Daoy (cell line): ENCODE measurements at regions not wholly inside any gene's neighbourhood (a gene's known extent, or its start where the extent isn't known, plus 50 kb on each side); places are given as distances from the start of the nearest gene placed in this dataset.

Experiments used
- DNase-seq: peaks from one replicate; pipeline ENCODE4 v3.0.0-alpha.2; 2015; ENCODE audit warnings: low read depth

DNA sequence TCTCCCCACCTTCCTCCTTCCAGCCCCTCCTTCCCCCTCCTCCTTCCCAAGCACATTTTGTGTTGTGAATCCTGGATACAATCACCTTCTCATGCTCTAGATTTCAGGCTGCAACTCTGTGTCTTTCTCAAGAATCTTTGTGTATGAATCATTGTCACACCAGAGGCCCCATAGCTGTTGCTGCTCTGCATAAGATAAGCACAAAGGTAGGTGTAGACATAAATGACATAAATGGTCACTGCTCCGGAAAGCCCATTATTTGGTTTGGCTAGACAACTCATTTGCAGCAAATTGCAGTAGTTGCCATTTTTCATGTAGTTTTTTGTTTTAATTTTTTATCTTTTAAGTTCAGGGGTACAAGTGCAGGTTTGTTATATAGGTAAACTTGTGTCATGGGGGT lies 216.3 kb upstream of the NRP1 start:
- no peak for DNase-seq

DNA sequence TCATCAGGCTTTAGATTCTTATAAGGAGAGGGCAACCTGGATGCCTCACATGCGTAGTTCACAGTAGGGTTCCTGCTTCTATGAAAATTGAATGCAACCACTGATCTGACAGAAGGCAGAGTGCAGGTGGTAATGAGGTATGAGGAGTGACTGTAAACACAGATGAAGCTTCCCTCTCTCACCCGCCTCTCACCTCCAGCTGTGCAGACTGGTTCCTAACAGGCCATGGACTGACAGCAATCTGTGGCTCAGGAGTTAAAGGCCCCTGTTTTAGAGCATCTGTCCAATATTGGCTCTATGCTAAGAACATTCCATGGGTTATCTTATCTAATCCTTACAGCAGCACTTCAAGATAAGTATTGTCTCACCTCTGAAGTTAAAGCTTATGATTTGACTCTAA lies 213.5 kb upstream of the NRP1 start:
- DNase-seq = no peak

DNA sequence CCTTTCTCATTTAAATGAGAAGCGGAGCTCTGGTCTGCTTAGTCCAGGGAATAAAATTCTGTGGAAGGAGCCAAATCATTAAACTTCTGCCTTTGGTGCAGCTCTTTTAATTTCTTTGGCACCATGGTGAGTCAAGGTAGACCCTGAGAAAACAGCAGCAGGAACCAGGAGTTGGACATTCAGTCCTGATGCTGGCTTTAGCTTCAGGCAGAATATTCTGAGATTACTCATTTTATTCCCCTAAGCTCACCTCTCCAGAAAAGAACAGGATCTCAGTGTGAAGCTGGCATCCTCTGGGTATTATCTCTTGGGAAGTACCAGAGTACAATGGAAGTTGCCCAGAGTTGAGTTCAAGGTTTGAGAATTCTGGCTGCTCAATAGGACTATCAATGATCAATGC lies 211.6 kb upstream of the NRP1 start:
- no peak for DNase-seq

DNA sequence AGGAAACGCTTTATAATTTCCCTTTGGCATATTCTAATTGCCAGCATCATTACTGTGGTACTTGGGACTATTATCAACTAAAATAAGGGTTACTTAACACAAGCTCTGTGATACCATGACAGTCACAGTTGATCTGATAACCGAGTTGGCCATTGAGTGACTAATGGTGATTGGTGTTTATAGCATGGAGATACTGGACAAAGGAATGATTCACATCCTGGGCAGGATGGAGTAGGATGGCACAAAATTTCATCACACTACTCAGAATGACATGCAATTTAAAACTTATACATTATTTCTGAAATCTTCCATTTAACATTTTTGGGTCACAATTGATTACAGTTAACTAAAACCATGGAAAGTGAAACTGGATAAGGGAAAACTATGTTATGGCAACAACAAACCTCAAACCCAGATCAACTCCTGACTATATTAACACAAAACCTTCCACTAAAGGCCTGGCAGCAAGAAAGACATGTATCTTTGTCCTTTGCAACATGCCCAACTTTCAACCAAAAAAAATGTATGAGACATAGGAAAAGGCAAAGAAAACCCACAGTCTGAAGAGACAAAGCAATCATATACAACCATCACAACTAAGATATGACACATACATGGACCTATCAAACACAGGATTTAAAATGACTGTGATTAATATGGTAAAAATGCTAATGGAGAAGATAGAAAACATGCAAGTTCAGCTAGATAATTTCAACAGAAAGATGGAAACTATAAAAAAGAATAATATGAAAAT lies 208.5 kb upstream of the NRP1 start:
- DNase-seq = peak; percentile 37

DNA sequence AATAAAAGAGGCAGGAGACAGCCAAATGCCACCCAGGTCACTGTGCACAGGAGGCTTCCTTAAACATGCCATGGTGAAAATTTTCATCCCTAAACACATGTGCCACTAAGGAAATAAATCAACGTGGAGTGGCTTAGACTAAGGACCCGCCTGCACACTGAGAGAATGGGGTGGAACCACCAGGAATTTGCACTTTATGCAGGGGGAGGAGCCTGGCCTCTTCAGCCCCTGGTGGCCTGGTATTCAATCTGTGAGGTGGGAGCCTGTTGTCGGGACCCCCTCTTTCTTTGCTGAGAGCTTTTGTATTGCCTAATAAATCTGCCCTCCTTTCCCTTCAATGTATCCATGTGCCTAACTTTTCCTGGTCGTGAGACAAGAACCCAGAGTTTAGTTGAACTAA lies 204.6 kb upstream of the NRP1 start:
- no peak for DNase-seq

DNA sequence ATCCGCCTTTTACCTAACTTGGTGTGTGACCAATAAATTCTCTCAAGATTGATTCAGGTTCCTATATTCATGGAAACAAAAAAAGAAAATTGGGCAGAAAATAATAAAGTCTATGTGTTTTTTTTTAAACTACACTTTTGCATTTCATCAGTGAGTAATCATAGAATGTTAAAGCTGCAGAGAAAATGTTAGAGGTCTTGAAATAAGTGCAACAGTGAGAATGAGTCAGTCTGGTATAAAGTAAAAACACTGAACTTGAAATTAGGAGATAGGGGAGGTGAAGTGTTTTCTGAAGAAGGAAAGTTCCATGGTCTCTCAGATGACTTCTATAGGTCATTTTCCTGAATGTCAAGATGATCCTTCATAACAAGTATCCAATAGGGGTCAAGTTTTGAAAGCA lies 202.6 kb upstream of the NRP1 start:
- no peak for DNase-seq

DNA sequence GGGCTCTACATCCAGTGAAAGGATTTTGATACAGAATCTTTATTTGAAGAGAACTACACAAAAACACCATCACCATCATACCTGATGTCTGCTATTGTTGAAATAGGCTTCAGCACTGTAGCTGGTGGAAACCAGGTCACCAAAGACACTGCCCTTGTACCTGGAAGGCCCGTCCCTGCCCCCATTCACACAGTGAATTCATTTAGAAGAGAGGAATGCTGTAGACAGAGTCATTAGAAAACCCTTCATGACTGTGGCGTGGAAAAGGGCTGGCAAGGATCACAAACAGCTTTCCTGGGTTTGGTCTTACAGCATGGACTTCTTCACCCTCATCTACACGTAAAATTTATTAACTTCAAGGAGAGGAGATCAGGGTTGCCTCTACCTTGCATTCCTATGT lies 202.0 kb upstream of the NRP1 start:
- DNase-seq = no peak

DNA sequence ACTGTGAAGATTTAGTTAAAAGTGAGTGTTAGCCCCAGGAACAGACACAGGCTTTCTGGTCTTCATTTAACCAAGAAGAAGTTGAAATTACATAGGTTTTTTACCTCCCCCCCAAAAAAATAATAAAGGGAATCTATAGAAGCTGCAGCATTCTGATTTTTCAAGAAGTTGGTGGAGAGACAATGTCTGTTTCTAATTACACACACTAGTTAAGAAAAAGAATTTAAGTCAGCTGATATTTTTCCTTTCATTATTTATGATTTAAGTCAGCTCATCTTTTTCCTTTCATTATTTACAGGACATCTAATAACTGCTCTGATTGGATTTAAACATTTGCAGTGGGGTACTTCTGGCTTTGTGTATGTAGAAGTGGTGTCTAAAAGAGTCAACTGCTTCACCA lies 201.4 kb upstream of the NRP1 start:
- DNase-seq = no peak

DNA sequence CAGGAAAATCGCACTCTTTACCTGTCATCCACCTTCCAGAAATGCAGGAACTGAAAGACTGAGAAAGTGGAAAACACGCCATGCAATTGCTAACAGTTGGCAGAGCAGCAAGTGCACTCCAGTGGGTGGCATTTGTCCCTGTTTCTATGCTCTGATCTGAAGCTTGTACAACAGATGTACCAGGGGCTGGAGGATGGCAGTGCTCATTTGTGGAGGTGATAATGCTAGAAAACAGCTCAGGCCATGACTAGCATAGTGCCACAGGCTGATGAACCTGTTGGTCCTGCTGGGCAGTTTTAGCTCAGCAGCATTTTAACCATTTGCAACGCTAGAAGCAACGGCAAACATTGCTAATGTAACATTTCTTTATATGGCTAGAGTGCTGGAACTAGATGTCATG lies 199.9 kb upstream of the NRP1 start:
- DNase-seq = no peak

DNA sequence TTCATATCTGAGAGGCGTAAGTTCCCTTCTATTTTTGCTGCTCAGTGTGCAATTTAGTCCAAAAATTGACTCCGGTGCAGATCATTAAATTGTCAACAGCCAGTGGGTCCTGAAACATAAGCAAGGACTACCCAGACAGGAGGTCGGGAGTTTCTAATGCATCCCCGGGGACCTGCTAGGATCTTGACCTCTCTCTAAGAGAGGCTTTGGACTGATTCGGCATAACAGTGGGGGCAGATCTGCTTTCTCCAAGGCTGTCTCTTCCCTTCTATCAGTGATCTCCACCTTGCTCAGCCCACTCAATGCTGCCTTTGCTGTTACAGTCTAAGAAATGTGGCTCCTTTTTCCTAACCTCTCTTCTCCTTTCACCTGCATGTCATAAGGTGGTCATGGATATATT lies 199.1 kb upstream of the NRP1 start:
- DNase-seq = no peak

DNA sequence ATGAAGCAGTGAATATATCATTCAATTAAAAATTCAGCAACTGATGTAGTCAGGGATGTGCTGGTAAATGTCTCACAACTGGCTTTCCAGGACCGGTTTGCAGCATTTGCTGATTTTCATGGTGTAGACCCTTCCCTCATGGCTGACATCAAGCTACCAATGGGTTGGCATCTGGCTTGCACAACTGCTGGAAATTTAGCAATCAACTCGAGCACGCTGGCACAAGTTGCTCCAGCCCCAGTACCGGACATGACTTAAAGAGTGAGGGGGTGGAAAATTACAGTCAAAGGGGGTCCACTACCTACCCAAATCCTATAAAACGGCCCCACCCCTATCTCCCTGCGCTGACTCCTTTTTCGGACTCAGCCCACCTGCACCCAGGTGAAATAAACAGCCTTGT lies 198.4 kb upstream of the NRP1 start:
- DNase-seq = no peak

DNA sequence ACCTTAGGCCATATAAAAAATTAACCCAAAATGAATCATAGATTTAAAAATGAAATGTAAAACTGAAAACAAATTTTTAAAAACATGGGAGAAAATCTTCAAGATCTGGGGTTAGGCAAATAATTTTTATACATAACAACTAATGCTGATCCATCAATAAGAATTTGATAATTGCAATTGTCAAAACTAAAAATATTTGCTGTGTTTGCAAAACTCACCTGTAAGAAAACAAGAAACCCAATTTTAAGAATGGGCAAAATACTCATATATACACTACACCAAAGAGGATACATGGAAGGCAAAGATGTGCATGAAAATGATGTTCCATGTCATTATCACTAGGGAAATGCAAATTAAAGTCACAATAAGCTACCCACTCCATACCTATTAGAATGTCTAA lies 194.8 kb upstream of the NRP1 start:
- no peak for DNase-seq

DNA sequence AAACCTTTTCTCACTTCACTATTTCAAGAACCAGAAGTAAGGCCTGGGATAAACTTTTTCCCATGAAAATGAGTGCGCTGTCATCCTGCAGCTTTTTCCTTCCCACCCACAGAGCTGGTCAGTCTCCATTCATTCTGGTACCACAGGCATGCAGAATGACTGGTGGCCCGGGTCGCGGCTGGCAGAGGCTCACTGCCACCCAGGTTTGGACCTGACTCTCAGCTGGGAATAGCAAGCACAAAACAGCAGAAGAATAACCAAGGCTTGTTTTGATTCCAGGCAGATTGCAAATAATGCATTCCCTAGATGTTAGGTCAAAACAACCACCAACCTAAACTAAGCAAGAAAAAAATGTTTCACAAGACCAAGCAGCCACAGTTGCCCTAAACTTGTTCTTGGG lies 190.5 kb upstream of the NRP1 start:
- no peak for DNase-seq

DNA sequence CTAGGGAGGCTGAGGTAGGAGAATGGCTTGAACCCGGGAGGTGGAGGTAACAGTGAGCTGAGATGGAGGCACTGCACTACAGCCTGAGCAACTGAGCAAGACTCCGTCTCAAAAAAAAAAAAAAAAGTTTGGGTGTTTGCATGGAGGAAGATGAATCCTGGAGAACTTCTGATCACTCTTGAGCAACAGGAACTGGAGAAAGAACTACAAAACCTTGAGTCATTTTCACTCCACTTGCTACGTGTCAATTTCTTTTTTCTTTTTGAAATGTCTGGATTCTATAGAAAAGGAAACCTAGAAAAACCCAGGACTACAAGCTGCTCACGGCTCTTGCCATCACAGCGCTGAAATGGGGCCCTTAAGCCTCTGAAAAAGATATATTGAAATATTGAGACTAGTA lies 189.6 kb upstream of the NRP1 start:
- no peak for DNase-seq

DNA sequence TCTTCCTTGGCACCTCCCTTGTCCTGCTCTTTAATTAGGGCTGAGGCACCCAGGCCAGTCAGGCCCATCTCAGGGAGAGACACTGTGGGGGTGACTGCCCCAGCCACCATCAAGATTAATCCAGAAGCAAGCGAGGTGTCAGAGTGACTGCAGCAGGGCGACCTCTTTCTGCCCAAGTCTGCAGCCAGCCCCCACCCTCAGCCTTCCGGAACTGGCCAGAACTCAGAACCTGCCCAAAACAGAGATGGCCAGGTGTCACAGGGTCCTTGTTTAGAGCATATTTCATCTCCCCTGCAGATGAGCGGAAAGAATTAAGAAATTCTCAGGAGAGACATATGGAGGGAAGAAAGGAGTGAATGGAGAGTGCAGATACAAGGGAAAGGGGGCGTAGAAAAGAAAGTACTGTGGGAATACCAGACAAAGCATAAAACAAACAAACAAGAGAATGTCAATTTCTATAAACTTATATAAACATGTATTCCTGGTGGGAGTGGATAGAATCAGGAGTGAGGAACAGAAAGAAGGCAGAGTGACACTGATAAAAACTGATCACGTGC lies 188.8 kb upstream of the NRP1 start:
- DNase-seq = no peak

DNA sequence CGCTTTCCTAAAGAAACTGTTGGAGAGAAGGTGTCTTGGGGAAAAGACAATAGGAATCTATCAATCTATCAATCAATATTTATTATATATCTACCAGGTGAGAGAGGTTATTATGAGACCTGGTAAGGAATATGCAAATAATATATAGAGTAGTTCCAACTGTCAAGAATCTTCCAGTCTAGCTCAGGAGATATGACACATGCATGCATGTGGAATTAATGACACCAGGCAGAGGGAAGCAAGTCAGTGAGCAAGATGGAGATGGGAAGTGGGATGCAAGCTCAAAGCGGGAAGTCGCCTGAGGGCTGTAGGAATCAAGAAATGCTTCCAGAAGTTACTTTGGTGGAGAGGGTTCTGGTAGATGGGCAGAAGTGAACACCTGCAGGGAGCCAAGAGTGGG lies 187.4 kb upstream of the NRP1 start:
- DNase-seq = no peak

DNA sequence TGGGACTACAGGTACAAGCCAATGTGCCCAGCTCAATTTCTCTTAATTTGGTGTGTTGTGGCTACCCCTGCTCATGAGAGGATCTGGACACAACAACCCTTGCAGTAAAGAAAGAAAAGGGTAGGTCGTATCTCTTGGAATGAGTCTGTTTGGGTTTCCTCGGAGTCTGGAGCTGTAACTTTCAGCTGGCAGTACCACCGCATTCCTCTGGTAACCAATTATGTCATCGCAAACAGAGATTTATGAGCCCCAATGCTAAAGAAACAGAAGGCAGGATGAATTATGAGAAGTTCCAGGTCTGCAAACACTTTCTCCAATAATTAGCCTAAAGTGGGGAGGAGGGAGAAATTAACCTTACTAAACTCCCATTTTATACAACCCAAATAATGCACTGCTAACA lies 186.6 kb upstream of the NRP1 start:
- peak; percentile 4 for DNase-seq

DNA sequence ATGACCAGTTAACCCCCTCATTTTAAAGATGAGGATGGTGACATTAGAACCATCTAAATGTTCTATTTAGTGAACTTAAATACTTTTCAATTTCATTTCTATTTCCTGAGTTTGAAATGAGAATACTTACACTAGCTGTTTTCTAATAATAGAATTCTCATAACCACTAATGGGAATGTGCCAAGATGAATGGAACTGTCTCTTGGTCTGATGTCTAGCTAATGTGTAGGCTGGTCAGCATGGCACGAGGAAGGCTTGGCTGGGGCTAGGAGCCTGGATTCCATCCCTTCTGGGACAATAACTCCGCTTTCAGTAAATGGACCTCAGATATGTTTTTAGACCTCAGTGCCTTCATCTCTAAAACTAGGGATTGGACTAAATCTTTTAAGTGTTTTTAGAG lies 185.8 kb upstream of the NRP1 start:
- DNase-seq = no peak

DNA sequence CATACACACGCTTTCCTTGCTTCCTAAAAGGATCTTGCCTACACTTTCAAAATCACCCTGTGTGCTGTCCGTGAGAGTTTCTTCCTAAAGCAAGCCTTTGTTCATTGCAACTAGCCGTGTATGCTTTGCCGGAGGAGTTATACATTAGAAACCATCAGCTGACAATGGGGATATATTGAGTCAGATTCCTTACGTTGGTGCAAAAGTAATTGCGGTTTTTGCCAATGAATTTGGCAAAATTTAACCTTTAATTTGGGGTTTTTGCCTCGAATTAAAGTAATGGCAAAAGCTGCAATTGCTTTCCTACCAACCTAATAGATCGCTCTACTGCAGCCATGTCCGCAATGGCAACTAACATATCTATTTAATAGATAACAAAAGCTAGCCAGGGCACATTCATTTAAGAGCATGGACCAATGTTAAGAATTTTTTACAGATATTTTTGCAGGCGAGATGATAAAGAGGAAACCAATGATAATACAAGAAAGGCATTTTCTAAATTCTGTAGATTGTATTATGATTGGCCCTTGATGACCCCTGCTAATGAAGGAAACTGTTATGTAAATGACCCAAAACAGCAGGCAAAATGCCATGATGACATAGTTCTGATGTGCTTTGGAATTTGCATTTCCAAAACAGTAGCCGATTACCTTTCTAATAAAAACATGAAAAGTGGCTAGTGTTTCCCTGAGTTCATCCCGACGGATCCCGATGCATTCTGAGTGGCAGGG lies 184.8 kb upstream of the NRP1 start:
- no peak for DNase-seq

DNA sequence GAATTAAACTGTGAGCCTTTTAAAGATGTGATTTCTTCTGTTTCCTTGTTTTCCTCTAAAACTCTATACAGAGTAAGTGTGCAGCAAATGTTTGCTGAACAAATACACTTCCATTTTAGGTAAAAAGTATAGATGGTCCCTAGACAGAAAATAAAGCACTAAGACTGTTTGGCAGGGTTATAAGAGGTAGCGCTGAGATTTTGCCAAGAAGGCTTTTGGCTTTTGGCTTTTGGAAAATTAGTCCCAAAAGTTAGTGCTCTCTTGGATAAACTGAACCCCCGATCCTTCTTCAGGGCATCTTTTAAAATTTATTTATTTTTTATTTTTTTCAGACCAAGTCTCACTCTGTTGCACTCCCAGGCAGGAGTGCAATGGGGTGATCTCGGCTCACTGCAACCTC lies 175.7 kb upstream of the NRP1 start:
- no peak for DNase-seq

DNA sequence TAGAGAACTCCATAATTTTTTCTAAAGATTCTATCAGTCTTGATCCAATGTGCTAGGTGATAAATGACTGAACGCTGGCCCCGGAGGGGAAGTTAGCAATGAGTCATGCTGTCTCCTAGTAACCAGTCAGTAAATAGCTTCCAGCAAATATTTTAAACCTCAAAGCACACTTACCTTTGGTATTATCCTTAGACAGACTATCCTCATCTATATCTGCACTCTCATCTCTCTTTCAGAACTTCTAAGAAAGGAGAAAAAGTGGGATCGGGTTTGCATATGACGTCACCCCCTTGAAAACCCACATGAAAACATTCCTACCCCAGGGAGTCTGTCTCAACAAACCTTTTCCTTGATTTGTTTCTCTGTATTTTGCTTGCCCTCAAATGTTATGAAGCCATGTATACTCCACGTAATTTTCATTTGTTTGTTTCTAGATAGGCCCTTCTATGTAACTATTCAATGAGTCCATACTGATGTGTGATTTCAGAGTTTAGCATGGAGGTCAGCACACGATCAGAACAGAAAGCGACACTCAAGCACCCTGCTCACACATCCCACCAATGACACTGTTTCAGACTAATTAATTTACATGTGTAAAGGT lies 174.9 kb upstream of the NRP1 start:
- peak; percentile 78 for DNase-seq

DNA sequence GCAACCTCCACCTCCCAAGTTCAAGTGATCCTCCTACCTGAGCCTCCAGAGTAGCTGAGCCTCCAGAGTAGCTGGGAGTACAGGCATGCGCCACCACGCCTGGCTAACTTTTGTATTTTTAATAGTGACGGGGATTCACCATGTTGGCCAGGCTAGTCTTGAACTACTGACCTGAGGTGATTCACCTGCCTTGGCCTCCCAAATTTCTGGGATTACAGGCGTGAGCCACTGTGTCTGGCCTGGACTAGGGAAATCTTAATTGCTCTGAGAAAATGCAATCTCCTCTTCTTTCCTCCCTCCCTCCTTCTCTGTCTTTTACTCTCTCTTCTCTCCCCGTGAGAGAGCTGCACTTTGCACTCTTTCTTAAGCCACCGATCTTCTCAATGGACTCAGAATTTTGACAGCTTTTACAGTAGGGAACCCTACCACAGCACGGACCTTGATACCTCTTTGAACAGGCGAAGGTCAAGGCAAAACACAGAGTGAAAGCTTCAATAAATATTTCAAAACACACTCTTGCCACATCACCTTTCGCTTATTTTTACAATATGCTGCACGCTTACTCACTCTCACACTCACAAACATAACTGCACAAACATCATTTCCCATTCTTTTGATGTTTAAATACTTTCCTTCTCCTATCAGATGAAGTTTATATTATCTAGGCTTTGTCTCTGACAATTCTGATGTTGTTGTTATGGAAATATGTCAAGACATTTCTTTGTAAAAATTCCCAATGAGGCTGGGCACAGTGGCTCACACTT lies 173.4 kb upstream of the NRP1 start:
- DNase-seq = no peak
